Mammary epithelial cell (primary cell): ENCODE measurements at regions not wholly inside any gene's neighbourhood (a gene's known extent, or its start where the extent isn't known, plus 50 kb on each side); places are given as distances from the start of the nearest gene placed in this dataset.

Experiments used
- CTCF ChIP-seq, 2 donors: IDR thresholded peaks in 1 of 2; conservative IDR thresholded peaks in 1 of 2; 2 replicates each; pipeline ENCODE4 v1.5.1; 2011 to 2012; ENCODE audit warnings: inconsistent platforms in 2 of 2, low read length in 2 of 2, mild to moderate bottlenecking in 2 of 2, control low read depth in 1 of 2, low read depth in 1 of 2; ENCODE audit not compliant: insufficient read depth in 1 of 2; ENCODE audit errors: extremely low read depth in 1 of 2
- EZH2 ChIP-seq: IDR thresholded peaks from 2 replicates; pipeline ENCODE4 v1.6.1; 2012; ENCODE audit warnings: low read length, inconsistent platforms, borderline replicate concordance

- no peak for TF ChIP-seq CTCF (conservative IDR thresholded peaks at IDR 0.05 in 1 of 2, IDR thresholded peaks at IDR 0.05 in 1 of 2; ENCODE audit: extremely low read depth in 1 of 2, insufficient read depth in 1 of 2, low read depth in 1 of 2, low read length in 2 of 2)
- TF ChIP-seq EZH2, result no peak
Measured at GRCh38 chr18:54702686-54703085, 111.6 kb downstream of the DYNAP start.
